ENCODE measurements at regions not wholly inside any gene's neighbourhood (a gene's known extent, or its start where the extent isn't known, plus 50 kb on each side); places are given as distances from the start of the nearest gene placed in this dataset.

- no peak for TF ChIP-seq CTCF (IDR thresholded peaks at IDR 0.05 in 2 of 3, conservative IDR thresholded peaks at IDR 0.05 in 1 of 3; ENCODE audit: borderline replicate concordance in 1 of 3, insufficient read depth in 1 of 3, low read depth in 2 of 3, low read length in 2 of 3)
- TF ChIP-seq EGR1 (IDR thresholded peaks at IDR 0.05; ENCODE audit: low read depth), result no peak
- no peak for TF ChIP-seq TCF7L2 (IDR thresholded peaks at IDR 0.05; ENCODE audit: borderline replicate concordance, extremely low read depth, insufficient read depth, insufficient read length)
- no peak for TF ChIP-seq ZBTB33 (IDR thresholded peaks at IDR 0.05; ENCODE audit: extremely low read depth, insufficient replicate concordance, low read length)
- no peak for TF ChIP-seq MAX (IDR thresholded peaks at IDR 0.05)
- no peak for TF ChIP-seq RAD21 (IDR thresholded peaks at IDR 0.05; ENCODE audit: low read depth)
- no peak for TF ChIP-seq ATF3 (IDR thresholded peaks at IDR 0.05)
- TF ChIP-seq ZFX (IDR thresholded peaks at IDR 0.05), result no peak
- no peak for TF ChIP-seq FOSL1 (IDR thresholded peaks at IDR 0.05; ENCODE audit: low read depth)
Observed at GRCh38 chr9:89955626-89956025, 350.8 kb downstream of the GADD45G start (continued).

- DNase-seq (ENCODE audit: low read depth, low spot score), result no peak
- Histone ChIP-seq H4K20me1 (ENCODE audit: insufficient read depth) (no peaks in the 10 kb centered on the region), H3K9me2 (ENCODE audit: insufficient read depth) (no peaks in the 10 kb centered on the region), H2AFZ (ENCODE audit: low read depth, low read length, poor library complexity, severe bottlenecking) (no peak overlapping the region), H3K27ac (ENCODE audit: low read depth, low read length) (no peak overlapping the region), H3K27me3 (ENCODE audit: insufficient read depth, low read length) (peaks cover under 1% of the 10 kb centered on the region; the same call in 1 of the 2 replicates), H3K4me2 (ENCODE audit: low read length) (no peak overlapping the region), H3K4me1 (ENCODE audit: control insufficient read depth in 1 of 2, insufficient read depth in 2 of 2, low read length in 2 of 2) (no peaks in the 10 kb centered on the region), H3K4me3 (replicated peaks in 1 of 2; ENCODE audit: low read depth in 1 of 2, low read length in 2 of 2) (no peak overlapping the region), H3K36me3 (ENCODE audit: control insufficient read depth in 1 of 2, insufficient read depth in 2 of 2, low read length in 2 of 2) (no peaks in the 10 kb centered on the region), H3K79me2 (ENCODE audit: insufficient read depth, low read length) (no peaks in the 10 kb centered on the region), H3K9ac (ENCODE audit: low read length) (no peak overlapping the region), H3K9me3 (ENCODE audit: control insufficient read depth in 1 of 2, insufficient read depth in 1 of 2, low read depth in 1 of 2, low read length in 2 of 2) (no peaks in the 10 kb centered on the region)
- ChIA-PET POLR2A (no interaction called here), CTCF (no interaction called here), RAD21 (ENCODE audit: low non-redundant PET in 1 of 2, low total read pairs in 2 of 2, uncharacterized antibody in 2 of 2, unreplicated experiment in 2 of 2) (no interaction called here)
- no peak for ATAC-seq
- BruUV-seq (replicated peaks), result no TSS peak
- intact Hi-C loops (cut with micrococcal nuclease), result no loop called here
- TF ChIP-seq ZBTB33 (IDR thresholded peaks at IDR 0.05; ENCODE audit: extremely low read depth, insufficient replicate concordance, low read length), result no peak
- no peak for TF ChIP-seq SRF (IDR thresholded peaks at IDR 0.05; ENCODE audit: low read depth)
- TF ChIP-seq MAX (IDR thresholded peaks at IDR 0.05), result no peak
- TF ChIP-seq CTCF (IDR thresholded peaks at IDR 0.05 in 2 of 3, conservative IDR thresholded peaks at IDR 0.05 in 1 of 3; ENCODE audit: borderline replicate concordance in 1 of 3, insufficient read depth in 1 of 3, low read depth in 2 of 3, low read length in 2 of 3), result no peak
- TF ChIP-seq EGR1 (IDR thresholded peaks at IDR 0.05; ENCODE audit: low read depth), result no peak
- TF ChIP-seq YY1 (IDR thresholded peaks at IDR 0.05; ENCODE audit: extremely low read depth, insufficient replicate concordance, low read depth, low read length), result no peak
- no peak for TF ChIP-seq EZH2phosphoT487 (IDR thresholded peaks at IDR 0.05; ENCODE audit: borderline replicate concordance)
Observed at GRCh38 chr9:89956331-89956730, 351.5 kb downstream of the GADD45G start.
